ENCODE measurements at regions not wholly inside any gene's neighbourhood (a gene's known extent, or its start where the extent isn't known, plus 50 kb on each side); places are given as distances from the start of the nearest gene placed in this dataset.

GRCh38 chr4:96471956-96472867, 632.3 kb downstream of the PDHA2 start:
- no peak for DNase-seq (ENCODE audit: low read depth, low spot score)
- no peak overlapping the region for H3K4me3 ChIP-seq (ENCODE audit: low read length)

GRCh38 chr4:96473246-96473645, 633.4 kb downstream of the PDHA2 start:
- no peak overlapping the region for H3K4me3 ChIP-seq (ENCODE audit: low read length)
- no peak for DNase-seq (ENCODE audit: low read depth, low spot score)

- no peak overlapping the region for H3K4me3 ChIP-seq (ENCODE audit: low read length)
- no peak for DNase-seq (ENCODE audit: low read depth, low spot score)
These were observed 643.6 kb downstream of the PDHA2 start for GRCh38 chr4:96483308-96484030.

- DNase-seq (ENCODE audit: low read depth, low spot score), result no peak
- no peak overlapping the region for H3K4me3 ChIP-seq (ENCODE audit: low read length)
These were observed 646.7 kb downstream of the PDHA2 start for GRCh38 chr4:96486563-96486962.

GRCh38 chr4:96497621-96498020, 657.7 kb downstream of the PDHA2 start:
- DNase-seq (ENCODE audit: low read depth, low spot score), result no peak
- no peak overlapping the region for H3K4me3 ChIP-seq (ENCODE audit: low read length)

GRCh38 chr4:96504386-96504785, 664.5 kb downstream of the PDHA2 start:
- no peak overlapping the region for H3K4me3 ChIP-seq (ENCODE audit: low read length)
- DNase-seq (ENCODE audit: low read depth, low spot score), result no peak

- no peak overlapping the region for H3K4me3 ChIP-seq (ENCODE audit: low read length)
These were observed 669.3 kb downstream of the PDHA2 start for GRCh38 chr4:96509039-96509741.

GRCh38 chr4:96519291-96519690, 679.4 kb downstream of the PDHA2 start:
- H3K4me3 ChIP-seq (ENCODE audit: low read length), result no peak overlapping the region
- DNase-seq (ENCODE audit: low read depth, low spot score), result peak; percentile 25

More at GRCh38 chr4:96509039-96509741, 669.3 kb downstream of the PDHA2 start:
- DNase-seq (ENCODE audit: low read depth, low spot score), result no peak

- H3K4me3 ChIP-seq (ENCODE audit: low read length), result no peak overlapping the region
- DNase-seq (ENCODE audit: low read depth, low spot score), result no peak
These were observed 681.2 kb downstream of the PDHA2 start for GRCh38 chr4:96521046-96521536.

- H3K4me3 ChIP-seq (ENCODE audit: low read length), result no peak overlapping the region
- no peak for DNase-seq (ENCODE audit: low read depth, low spot score)
These were observed 683.7 kb downstream of the PDHA2 start for GRCh38 chr4:96523611-96524010.

GRCh38 chr4:96524311-96524875, 684.5 kb downstream of the PDHA2 start:
- no peak overlapping the region for H3K4me3 ChIP-seq (ENCODE audit: low read length)
- DNase-seq (ENCODE audit: low read depth, low spot score), result no peak

- DNase-seq (ENCODE audit: low read depth, low spot score), result no peak
- no peak overlapping the region for H3K4me3 ChIP-seq (ENCODE audit: low read length)
These were observed 686.0 kb downstream of the PDHA2 start for GRCh38 chr4:96525898-96526297.

- no peak for DNase-seq (ENCODE audit: low read depth, low spot score)
- no peak overlapping the region for H3K4me3 ChIP-seq (ENCODE audit: low read length)
These were observed 686.7 kb downstream of the PDHA2 start for GRCh38 chr4:96526625-96527024.

- DNase-seq (ENCODE audit: low read depth, low spot score), result no peak
- H3K4me3 ChIP-seq (ENCODE audit: low read length), result no peak overlapping the region
These were observed 691.9 kb downstream of the PDHA2 start for GRCh38 chr4:96531836-96532235.

GRCh38 chr4:96543346-96543745, 703.5 kb downstream of the PDHA2 start:
- no peak for DNase-seq (ENCODE audit: low read depth, low spot score)
- no peak overlapping the region for H3K4me3 ChIP-seq (ENCODE audit: low read length)

- no peak overlapping the region for H3K4me3 ChIP-seq (ENCODE audit: low read length)
- DNase-seq (ENCODE audit: low read depth, low spot score), result no peak
These were observed 718.6 kb downstream of the PDHA2 start for GRCh38 chr4:96558466-96558865.

GRCh38 chr4:96566755-96567154, 726.9 kb downstream of the PDHA2 start:
- DNase-seq (ENCODE audit: low read depth, low spot score), result no peak
- H3K4me3 ChIP-seq (ENCODE audit: low read length), result no peak overlapping the region

- no peak overlapping the region for H3K4me3 ChIP-seq (ENCODE audit: low read length)
- DNase-seq (ENCODE audit: low read depth, low spot score), result no peak
These were observed 745.4 kb downstream of the PDHA2 start for GRCh38 chr4:96585304-96585703.

- DNase-seq (ENCODE audit: low read depth, low spot score), result no peak
- H3K4me3 ChIP-seq (ENCODE audit: low read length), result no peak overlapping the region
These were observed 753.5 kb downstream of the PDHA2 start for GRCh38 chr4:96593422-96593821.

All from Jurkat, Clone E6-1 (cell line).